ENCODE measurements at regions not wholly inside any gene's neighbourhood (a gene's known extent, or its start where the extent isn't known, plus 50 kb on each side); places are given as distances from the start of the nearest gene placed in this dataset.

DNA sequence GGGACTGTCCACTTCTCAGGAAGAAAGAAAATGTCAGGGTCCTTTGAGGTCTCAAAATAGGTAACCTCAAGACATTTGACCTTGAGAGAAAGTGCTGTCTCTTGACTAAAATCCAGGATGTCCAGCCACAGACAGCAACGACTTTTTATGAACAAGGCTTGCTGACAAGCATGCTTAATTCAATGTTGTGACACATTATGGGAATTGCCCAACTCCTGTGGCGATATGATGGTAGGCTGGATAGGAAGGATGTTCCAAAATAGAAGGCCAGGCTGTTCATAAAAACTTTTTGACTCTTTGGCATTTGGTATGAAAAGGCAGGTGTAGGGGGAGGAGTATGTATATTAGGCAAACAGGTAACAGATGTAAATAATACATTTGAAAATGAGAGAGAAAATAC is 50.8 kb upstream of the EDNRA start:
- TF ChIP-seq, protein P1, sequence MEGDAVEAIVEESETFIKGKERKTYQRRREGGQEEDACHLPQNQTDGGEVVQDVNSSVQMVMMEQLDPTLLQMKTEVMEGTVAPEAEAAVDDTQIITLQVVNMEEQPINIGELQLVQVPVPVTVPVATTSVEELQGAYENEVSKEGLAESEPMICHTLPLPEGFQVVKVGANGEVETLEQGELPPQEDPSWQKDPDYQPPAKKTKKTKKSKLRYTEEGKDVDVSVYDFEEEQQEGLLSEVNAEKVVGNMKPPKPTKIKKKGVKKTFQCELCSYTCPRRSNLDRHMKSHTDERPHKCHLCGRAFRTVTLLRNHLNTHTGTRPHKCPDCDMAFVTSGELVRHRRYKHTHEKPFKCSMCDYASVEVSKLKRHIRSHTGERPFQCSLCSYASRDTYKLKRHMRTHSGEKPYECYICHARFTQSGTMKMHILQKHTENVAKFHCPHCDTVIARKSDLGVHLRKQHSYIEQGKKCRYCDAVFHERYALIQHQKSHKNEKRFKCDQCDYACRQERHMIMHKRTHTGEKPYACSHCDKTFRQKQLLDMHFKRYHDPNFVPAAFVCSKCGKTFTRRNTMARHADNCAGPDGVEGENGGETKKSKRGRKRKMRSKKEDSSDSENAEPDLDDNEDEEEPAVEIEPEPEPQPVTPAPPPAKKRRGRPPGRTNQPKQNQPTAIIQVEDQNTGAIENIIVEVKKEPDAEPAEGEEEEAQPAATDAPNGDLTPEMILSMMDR (conservative IDR thresholded peaks at IDR 0.05; ENCODE audit: low read depth, low read length), result no peak
- no peak overlapping the region for H3K4me3 ChIP-seq (ENCODE audit: low read length)
- DNase-seq (ENCODE audit: low read depth), result no peak

Measured in retinal pigment epithelial cell (primary cell).